Activated naive CD4-positive, alpha-beta T cell treated with anti-CD3 and anti-CD28 coated beads, Interleukin-2, amount 10 ng/mL, durations not matched to agents 7 days and 5 days (primary cell): ENCODE measurements at regions not wholly inside any gene's neighbourhood (a gene's known extent, or its start where the extent isn't known, plus 50 kb on each side); places are given as distances from the start of the nearest gene placed in this dataset.
A peak's percentile ranks its signal among the peaks of the same experiment; 100 is the strongest.

Experiments used
- CTCF ChIA-PET: fragments of 350-600 bp; sonication (Branson Sonifier 250); formaldehyde crosslinking; loops from one replicate; lab custom pipeline; 2021; ENCODE audit warnings: antibody characterized with exemption; lab: Charles Lee
- DNase-seq: peaks from one replicate; pipeline ENCODE4 v3.0.0-alpha.2; 2020
- H3K27ac Mint-ChIP-seq: one replicate; pipeline ENCODE4 v1.8.0; 2021; ENCODE audit warnings: mild to moderate bottlenecking, moderate library complexity, mixed read lengths
- H3K27me3 Mint-ChIP-seq: one replicate; pipeline ENCODE4 v1.8.0; 2021; ENCODE audit warnings: mild to moderate bottlenecking, mixed read lengths
- H3K36me3 Mint-ChIP-seq: one replicate; pipeline ENCODE4 v1.8.0; 2021; ENCODE audit warnings: mixed read lengths
- H3K4me1 Mint-ChIP-seq: one replicate; pipeline ENCODE4 v1.8.0; 2021; ENCODE audit warnings: mixed read lengths
- H3K4me3 Mint-ChIP-seq: one replicate; pipeline ENCODE4 v1.8.0; 2021; ENCODE audit warnings: mild to moderate bottlenecking, moderate library complexity, mixed read lengths
- H3K9me3 Mint-ChIP-seq: one replicate; pipeline ENCODE4 v1.8.0; 2021; ENCODE audit warnings: mixed read lengths

DNA sequence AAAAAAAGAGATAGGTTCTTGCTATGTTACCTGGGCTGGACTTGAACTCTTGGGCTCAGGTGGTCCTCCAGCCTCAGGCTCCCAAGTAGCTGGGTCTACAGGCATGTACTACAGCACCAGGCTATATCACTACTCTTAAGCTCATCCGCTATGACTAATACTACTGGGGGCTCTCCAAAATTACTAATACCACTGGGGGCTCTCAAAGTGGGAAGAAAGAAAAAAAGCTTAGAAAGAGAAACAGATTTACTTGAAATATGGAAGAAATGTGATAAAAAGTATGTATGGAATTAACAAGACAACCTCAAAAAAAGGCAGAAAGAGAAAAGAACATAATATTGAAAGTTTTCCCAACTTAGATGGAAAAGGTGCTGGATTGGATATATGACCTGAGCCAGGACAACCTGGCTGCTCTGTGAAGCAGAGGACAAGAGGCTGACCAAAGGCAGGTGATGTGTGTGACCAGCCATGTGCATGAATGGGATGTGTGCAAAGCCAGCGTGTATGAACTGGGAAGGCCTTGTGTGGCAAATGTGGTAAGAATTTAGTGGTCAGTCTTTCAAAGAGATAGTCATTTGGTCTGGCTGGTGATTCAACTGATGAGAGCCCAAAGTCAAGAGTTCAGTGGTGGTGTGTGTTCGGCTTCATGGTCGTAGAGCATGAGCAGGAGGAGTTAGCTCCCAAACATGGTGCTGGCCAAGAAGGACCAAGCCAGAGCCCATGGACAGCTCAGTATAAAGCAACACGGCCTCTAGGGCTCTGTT lies 232.4 kb upstream of the KLF14 start:
- no peak overlapping the region for H3K4me3 Mint-ChIP-seq
- H3K4me1 Mint-ChIP-seq = peaks cover 62% of the 10 kb centered on the region
- no peaks in the 10 kb centered on the region for H3K9me3 Mint-ChIP-seq
- no peak overlapping the region for H3K27ac Mint-ChIP-seq
- DNase-seq = no peak
- H3K27me3 Mint-ChIP-seq = no peaks in the 10 kb centered on the region
- CTCF ChIA-PET = interaction anchor here (0.9 kb wide), 1 partner anchor 16 kb away, joined by 4 read pairs; no protein-coding TSS in a partner anchor
- peaks cover 20% of the 10 kb centered on the region for H3K36me3 Mint-ChIP-seq

DNA sequence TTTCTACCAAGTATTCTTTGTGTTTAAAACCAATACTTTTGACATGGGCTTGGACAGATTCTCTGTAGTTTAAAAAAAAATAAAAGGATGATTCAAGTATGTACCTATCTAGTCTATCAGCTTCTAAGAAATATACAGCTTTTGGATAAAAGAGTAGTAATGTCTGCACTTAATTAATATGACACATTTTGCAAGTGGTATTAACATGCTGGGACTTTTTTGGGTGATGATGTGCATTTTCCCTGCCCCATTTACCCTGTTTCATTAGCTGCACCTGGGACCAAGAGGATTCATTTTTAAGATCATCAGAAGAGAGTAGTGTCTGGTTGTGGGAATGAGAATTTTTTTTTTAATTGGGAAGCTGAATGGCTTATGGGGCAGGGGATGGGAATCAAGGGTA lies 236.2 kb upstream of the KLF14 start:
- H3K36me3 Mint-ChIP-seq = peaks cover 44% of the 10 kb centered on the region
- no peak overlapping the region for H3K4me3 Mint-ChIP-seq
- CTCF ChIA-PET = interaction anchor here (1.1 to 2.9 kb wide), 3 partner anchors 11 to 73 kb away, joined by 5 to 30 read pairs (median 12); no protein-coding TSS in a partner anchor
- peaks cover 24% of the 10 kb centered on the region for H3K9me3 Mint-ChIP-seq
- no peaks in the 10 kb centered on the region for H3K27me3 Mint-ChIP-seq
- no peak for DNase-seq
- H3K4me1 Mint-ChIP-seq = peaks cover 68% of the 10 kb centered on the region
- H3K27ac Mint-ChIP-seq = peak overlapping the region; percentile 40

DNA sequence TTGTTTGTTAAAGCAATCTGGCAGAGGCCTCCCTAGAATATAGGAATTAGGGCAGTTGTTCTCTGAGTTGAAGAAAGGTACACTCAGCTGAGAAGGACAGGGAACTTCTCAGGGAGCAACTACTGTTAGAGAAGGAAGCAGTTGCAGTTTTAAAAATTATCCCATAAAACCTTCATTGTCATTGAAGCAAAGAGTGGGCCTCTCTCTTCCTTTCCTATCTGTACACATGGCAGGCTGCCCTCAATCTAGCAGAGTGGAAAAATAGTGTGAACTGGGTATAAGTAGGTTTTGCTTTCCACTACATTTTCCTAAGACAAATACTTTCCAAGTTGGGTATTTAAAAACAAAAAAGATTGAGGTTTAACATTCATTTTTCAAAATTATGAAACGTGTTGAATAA lies 236.7 kb upstream of the KLF14 start:
- CTCF ChIA-PET = interaction anchor here (0.9 to 2.9 kb wide), 7 partner anchors 9 to 74 kb away, joined by 3 to 30 read pairs (median 4); no protein-coding TSS in a partner anchor
- Mint-ChIP-seq H3K36me3 (peaks cover 49% of the 10 kb centered on the region), H3K9me3 (peaks cover 29% of the 10 kb centered on the region)

DNA sequence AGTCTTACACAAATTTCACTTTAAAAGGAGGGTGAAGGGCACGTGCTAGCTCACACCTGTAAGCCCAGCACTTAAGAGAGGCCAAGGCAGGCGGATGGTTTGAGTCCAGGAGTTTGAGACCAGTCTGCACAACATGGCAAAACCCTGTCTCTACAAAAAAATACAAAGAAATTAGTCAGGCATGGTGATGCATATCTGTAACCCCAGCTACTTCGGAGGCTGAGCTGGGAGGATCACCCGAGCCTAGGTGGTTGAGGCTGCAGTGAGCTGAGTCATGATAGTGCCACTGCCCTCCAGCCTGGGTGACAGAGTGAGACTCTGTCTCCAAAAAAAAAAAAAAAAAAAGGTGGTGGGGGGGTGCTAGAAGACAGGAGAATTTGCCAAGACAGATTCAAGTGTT lies 237.3 kb upstream of the KLF14 start:
- Mint-ChIP-seq H3K36me3 (peaks cover 49% of the 10 kb centered on the region), H3K9me3 (peaks cover 32% of the 10 kb centered on the region), H3K27me3 (no peaks in the 10 kb centered on the region), H3K4me1 (peaks cover 73% of the 10 kb centered on the region), H3K27ac (no peak overlapping the region), H3K4me3 (no peak overlapping the region)
- CTCF ChIA-PET = interaction anchor here (0.9 to 2.9 kb wide), 6 partner anchors 9 to 74 kb away, joined by 3 to 30 read pairs (median 4); no protein-coding TSS in a partner anchor
- DNase-seq = no peak

More for the DNA sequence above, 236.7 kb upstream of the KLF14 start:
- Mint-ChIP-seq H3K27me3 (no peaks in the 10 kb centered on the region), H3K4me3 (no peak overlapping the region), H3K27ac (peak overlapping the region; percentile 40), H3K4me1 (peaks cover 73% of the 10 kb centered on the region)
- DNase-seq = no peak

DNA sequence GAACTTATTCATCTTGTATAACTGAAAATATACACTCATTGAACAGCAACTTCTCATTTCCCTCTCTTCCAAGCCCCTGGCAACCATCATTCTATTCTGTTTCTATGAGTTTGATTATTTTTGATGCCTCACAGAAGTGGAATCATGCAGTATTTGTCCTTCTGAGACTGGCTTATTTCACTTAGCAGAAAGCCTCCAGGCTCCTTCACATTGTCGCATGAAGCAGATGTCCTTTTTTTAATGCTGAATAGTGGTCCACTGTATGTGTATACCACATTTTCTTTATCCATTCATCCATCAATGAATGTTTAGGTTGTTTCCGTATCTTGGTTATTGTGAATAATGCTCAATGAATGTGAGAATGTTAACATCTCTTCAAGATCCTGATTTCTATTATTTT lies 238.2 kb upstream of the KLF14 start:
- H3K4me1 Mint-ChIP-seq = peaks cover 69% of the 10 kb centered on the region
- no peaks in the 10 kb centered on the region for H3K27me3 Mint-ChIP-seq
- peak overlapping the region; percentile 2 for H3K27ac Mint-ChIP-seq
- CTCF ChIA-PET = interaction anchor here (1.3 to 2.9 kb wide), 2 partner anchors 9 to 13 kb away, joined by 3 to 30 read pairs; no protein-coding TSS in a partner anchor
- peaks cover 46% of the 10 kb centered on the region for H3K36me3 Mint-ChIP-seq
- peaks cover 32% of the 10 kb centered on the region for H3K9me3 Mint-ChIP-seq
- DNase-seq = no peak
- H3K4me3 Mint-ChIP-seq = no peak overlapping the region

DNA sequence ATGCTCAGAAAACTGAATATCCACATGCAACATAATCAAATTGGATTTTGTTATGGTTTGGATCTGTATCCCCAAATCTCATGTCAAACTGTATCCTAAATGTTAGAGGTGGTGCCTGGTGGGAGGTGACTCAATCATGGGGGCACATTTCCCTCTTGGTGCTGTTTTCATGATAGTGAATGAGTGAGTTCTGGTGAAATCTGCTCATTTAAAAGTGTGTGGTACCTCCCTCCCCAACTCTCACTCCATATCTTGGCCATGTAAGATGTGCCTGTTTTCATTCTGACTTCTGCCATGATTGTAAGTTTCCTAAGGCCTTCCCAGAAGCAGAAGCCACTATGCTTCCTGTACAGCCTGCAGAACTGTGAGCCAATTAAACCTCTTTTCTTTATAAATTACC lies 239.6 kb upstream of the KLF14 start:
- no peak for DNase-seq
- peaks cover 57% of the 10 kb centered on the region for H3K4me1 Mint-ChIP-seq
- CTCF ChIA-PET = interaction anchor here (0.8 to 1.2 kb wide), 4 partner anchors 9 to 66 kb away, joined by 3 to 4 read pairs (median 4); no protein-coding TSS in a partner anchor
- H3K36me3 Mint-ChIP-seq = peaks cover 44% of the 10 kb centered on the region
- H3K4me3 Mint-ChIP-seq = no peak overlapping the region
- H3K27me3 Mint-ChIP-seq = no peaks in the 10 kb centered on the region
- no peak overlapping the region for H3K27ac Mint-ChIP-seq
- H3K9me3 Mint-ChIP-seq = peaks cover 32% of the 10 kb centered on the region

DNA sequence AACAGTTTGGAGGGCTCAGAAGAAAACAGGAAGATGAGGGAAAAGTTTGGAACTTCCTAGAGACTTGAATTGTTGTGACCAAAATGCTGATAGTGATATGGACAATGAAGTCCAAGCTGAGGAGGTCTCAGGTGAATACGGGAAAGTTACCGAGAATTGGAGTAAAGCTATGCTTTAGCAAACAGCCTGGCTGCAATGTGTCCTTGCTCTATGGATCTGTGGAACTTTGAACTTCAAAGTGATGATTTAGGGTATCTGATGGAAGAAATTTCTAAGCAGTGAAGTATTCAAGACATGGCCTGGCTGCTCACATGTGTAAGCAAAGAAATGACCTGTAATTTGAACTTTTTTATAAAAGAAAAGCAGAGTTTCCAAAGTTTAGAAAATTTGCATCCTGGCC lies 240.2 kb upstream of the KLF14 start:
- H3K9me3 Mint-ChIP-seq = peaks cover 32% of the 10 kb centered on the region
- CTCF ChIA-PET = interaction anchor here (0.8 to 1.2 kb wide), 4 partner anchors 8 to 66 kb away, joined by 3 to 4 read pairs (median 4); no protein-coding TSS in a partner anchor
- H3K4me1 Mint-ChIP-seq = peaks cover 55% of the 10 kb centered on the region
- peak overlapping the region; percentile 15 for H3K27ac Mint-ChIP-seq
- H3K27me3 Mint-ChIP-seq = no peaks in the 10 kb centered on the region
- DNase-seq = no peak
- H3K4me3 Mint-ChIP-seq = no peak overlapping the region
- H3K36me3 Mint-ChIP-seq = peaks cover 45% of the 10 kb centered on the region

DNA sequence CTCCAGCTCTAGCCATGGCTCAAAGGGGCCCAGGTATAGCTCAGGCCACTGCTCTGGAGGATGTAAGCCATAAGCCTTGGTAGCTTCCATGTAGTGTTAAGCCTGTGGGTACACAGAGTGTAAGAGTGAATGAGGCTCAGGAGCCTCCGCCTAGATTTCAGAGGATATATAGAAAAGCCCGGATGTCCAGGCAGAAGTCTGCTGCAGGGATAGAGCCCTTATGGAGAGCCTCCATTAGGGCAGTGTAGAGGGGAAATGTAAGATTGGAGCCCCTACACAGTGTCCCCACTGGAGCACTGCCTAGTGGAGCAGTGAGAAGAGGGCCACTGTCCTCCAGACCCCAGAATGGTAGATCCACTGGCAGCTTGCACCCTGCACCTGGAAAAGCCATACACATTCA lies 240.8 kb upstream of the KLF14 start:
- DNase-seq = no peak
- no peak overlapping the region for H3K4me3 Mint-ChIP-seq
- no peaks in the 10 kb centered on the region for H3K27me3 Mint-ChIP-seq
- CTCF ChIA-PET = interaction anchor here (1.1 to 1.2 kb wide), 3 partner anchors 7 to 65 kb away, joined by 3 to 4 read pairs (median 4); no protein-coding TSS in a partner anchor
- H3K36me3 Mint-ChIP-seq = peaks cover 49% of the 10 kb centered on the region
- peaks cover 32% of the 10 kb centered on the region for H3K9me3 Mint-ChIP-seq
- H3K27ac Mint-ChIP-seq = no peak overlapping the region
- H3K4me1 Mint-ChIP-seq = peaks cover 58% of the 10 kb centered on the region

DNA sequence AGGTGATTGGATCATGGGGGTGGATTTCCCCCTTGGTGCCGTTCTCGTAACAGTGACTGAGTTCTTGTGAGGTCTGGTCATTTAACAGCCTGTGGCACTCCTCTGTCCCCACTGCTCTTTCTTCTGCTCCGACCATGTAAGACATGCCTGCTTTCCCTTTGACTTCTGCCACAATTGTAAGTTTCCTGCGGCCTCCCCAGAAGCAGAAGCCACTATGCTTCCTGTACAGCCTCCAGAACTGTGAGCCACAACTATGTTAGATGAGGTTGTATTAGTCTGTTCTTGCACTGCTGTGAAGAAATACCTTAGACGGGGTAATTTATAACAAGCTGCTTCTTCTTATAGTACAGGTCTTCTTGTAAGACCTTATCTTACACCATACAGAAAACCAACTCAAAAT lies 241.7 kb upstream of the KLF14 start:
- peaks cover 46% of the 10 kb centered on the region for H3K36me3 Mint-ChIP-seq
- H3K9me3 Mint-ChIP-seq = peaks cover 32% of the 10 kb centered on the region
- H3K4me3 Mint-ChIP-seq = no peak overlapping the region
- H3K27ac Mint-ChIP-seq = no peak overlapping the region
- CTCF ChIA-PET = interaction anchor here (0.6 to 0.8 kb wide), 2 partner anchors 15 to 50 kb away, joined by 3 read pairs; no protein-coding TSS in a partner anchor
- no peaks in the 10 kb centered on the region for H3K27me3 Mint-ChIP-seq
- DNase-seq = no peak
- peaks cover 50% of the 10 kb centered on the region for H3K4me1 Mint-ChIP-seq

DNA sequence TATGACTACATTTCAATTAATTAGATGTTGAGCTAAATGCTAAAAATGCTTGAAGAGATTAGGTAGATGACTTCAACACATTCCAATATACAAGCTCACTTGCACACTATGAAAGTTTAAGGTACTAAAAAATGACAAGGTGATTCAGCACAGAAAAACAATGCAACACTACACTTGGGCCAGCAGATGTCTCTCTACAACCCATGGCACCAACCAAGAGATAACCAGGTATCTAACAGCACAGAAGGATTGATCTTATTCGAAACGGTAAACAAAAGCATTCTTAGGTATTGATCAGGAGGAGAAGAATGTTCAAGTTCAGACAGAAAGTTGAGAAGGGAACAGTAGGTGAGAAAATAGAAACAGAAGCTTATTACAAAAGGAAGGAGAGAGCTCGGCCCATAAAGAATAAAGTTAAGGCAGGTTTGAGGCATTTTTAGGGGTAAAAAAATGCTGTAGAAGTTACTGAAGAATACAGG lies 248.2 kb upstream of the KLF14 start:
- CTCF ChIA-PET = interaction anchor here (0.9 to 3.5 kb wide), 29 partner anchors 8 to 522 kb away, joined by 3 to 48 read pairs (median 6); no protein-coding TSS in a partner anchor
- H3K36me3 Mint-ChIP-seq = peaks cover 24% of the 10 kb centered on the region
- H3K27ac Mint-ChIP-seq = no peak overlapping the region
- H3K4me3 Mint-ChIP-seq = no peak overlapping the region
- H3K27me3 Mint-ChIP-seq = no peaks in the 10 kb centered on the region
- no peaks in the 10 kb centered on the region for H3K9me3 Mint-ChIP-seq
- peaks cover 36% of the 10 kb centered on the region for H3K4me1 Mint-ChIP-seq
- peak; percentile 41 for DNase-seq

DNA sequence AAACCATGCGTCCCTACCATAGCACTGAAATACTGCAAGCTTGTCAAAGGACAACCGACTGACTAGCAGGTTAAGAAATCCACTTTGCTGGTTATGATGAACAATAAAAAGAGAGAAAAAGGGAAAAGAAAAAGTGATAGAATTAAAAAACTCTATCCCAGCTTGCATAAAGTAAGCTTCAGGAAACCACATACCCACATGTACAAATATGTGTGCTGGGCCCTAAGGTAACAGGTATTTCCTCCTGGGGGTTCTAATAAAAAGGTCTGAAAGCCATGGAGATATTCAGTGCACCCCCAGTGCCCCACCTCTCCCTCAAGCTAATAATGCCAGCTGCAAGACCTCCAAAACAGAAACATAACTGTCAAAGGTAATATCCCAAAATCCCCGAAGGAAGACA lies 248.6 kb upstream of the KLF14 start:
- Mint-ChIP-seq H3K9me3 (no peaks in the 10 kb centered on the region), H3K4me3 (no peak overlapping the region), H3K27me3 (no peaks in the 10 kb centered on the region), H3K4me1 (peaks cover 38% of the 10 kb centered on the region), H3K27ac (no peak overlapping the region), H3K36me3 (peaks cover 23% of the 10 kb centered on the region)
- CTCF ChIA-PET = interaction anchor here (0.9 to 3.5 kb wide), 24 partner anchors 9 to 87 kb away, joined by 3 to 48 read pairs (median 10); no protein-coding TSS in a partner anchor
- DNase-seq = no peak

DNA sequence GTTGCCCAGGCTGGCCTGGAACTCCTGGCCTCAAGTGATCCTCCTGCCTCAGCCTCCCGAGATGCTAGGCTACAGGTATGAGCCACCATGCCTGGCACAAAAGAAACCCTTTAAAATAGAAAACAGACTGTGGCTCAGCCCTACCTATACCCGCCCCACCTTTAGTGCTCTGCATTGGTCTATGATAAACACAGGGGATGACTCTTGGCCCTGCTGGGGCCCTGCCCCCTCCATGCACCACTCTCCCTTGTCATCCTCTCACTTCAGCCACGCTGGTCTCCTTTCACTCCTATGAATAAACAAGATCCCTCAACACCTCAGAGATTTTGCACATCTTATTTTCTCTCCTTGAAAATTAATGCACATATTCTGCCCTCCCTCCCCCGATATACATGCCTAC lies 251.4 kb upstream of the KLF14 start:
- no peak for DNase-seq
- no peak overlapping the region for H3K27ac Mint-ChIP-seq
- H3K36me3 Mint-ChIP-seq = peaks cover 24% of the 10 kb centered on the region
- peaks cover 54% of the 10 kb centered on the region for H3K4me1 Mint-ChIP-seq
- no peaks in the 10 kb centered on the region for H3K27me3 Mint-ChIP-seq
- CTCF ChIA-PET = interaction anchor here (0.7 to 1.2 kb wide), 2 partner anchors 25 to 88 kb away, joined by 3 to 4 read pairs; no protein-coding TSS in a partner anchor
- no peaks in the 10 kb centered on the region for H3K9me3 Mint-ChIP-seq
- no peak overlapping the region for H3K4me3 Mint-ChIP-seq

DNA sequence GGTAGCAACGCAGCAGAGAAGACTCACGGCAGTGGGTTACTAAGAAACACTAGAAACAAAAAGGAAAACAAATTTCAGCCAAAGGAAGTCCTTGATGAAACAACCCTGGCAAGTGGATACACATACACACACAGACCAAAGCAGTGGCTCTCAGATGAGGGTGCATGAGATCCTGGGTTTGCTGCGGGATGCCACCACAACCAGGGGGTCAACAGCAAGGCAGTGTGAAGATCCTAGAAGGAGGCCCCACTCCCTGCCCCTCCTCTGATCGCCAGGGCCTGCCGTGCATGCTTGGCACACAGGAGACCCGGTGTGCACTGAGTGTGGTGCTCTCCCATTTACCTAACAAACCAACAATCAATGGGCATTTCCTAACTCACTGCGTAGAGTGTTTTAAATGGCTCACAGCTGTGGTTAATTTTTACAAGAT lies 252.3 kb upstream of the KLF14 start:
- peak overlapping the region; percentile 16 for H3K27ac Mint-ChIP-seq
- no peak overlapping the region for H3K4me3 Mint-ChIP-seq
- H3K36me3 Mint-ChIP-seq = peaks cover 28% of the 10 kb centered on the region
- DNase-seq = no peak
- H3K27me3 Mint-ChIP-seq = no peaks in the 10 kb centered on the region
- peaks cover 63% of the 10 kb centered on the region for H3K4me1 Mint-ChIP-seq
- CTCF ChIA-PET = interaction anchor here (0.7 to 1.2 kb wide), 3 partner anchors 17 to 54 kb away, joined by 3 to 4 read pairs (median 3); no protein-coding TSS in a partner anchor
- H3K9me3 Mint-ChIP-seq = no peaks in the 10 kb centered on the region

DNA sequence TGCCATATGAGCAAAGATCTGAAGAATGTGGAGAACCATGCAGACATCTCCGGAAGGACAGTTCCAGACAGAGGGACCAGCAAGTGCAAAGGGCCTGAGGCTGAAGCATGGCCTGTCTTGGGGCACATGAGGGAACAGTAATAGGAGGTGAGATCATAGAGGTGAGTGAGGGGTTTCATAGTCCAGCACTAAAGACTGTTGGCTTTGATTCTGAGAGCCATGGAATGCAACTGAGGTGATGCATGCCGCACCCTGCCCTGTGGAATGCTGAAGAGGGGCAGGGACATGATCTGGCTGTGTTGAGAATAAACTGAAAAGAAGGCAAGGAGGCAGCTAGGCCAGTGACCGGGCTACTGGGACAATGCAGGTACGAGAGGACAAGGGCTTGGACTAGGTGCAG lies 253.1 kb upstream of the KLF14 start:
- H3K4me3 Mint-ChIP-seq = no peak overlapping the region
- DNase-seq = no peak
- H3K27me3 Mint-ChIP-seq = no peaks in the 10 kb centered on the region
- H3K4me1 Mint-ChIP-seq = peaks cover 71% of the 10 kb centered on the region
- H3K27ac Mint-ChIP-seq = no peak overlapping the region
- peaks cover 34% of the 10 kb centered on the region for H3K36me3 Mint-ChIP-seq
- CTCF ChIA-PET = interaction anchor here (1.0 kb wide), 1 partner anchor 16 kb away, joined by 3 read pairs; no protein-coding TSS in a partner anchor
- H3K9me3 Mint-ChIP-seq = no peaks in the 10 kb centered on the region
